Activated naive CD4-positive, alpha-beta T cell treated with anti-CD3 and anti-CD28 coated beads, Interleukin-2, amount 50 U/mL, for 72 hours (primary cell): ENCODE measurements at regions not wholly inside any gene's neighbourhood (a gene's known extent, or its start where the extent isn't known, plus 50 kb on each side); places are given as distances from the start of the nearest gene placed in this dataset.
"Not testable (repeated sequence)": the region's sequence is repeated elsewhere in the genome, so short reads cannot be mapped to it uniquely, and the experiment has no call there.

ENCODE experiments used
- ATAC-seq, 2 donors: fragments of 150-1000 bp; cut with Tn5 transposase; 2 replicates each; pipeline ENCODE4 v1.10.0; 2021; ENCODE audit warnings: mild to moderate bottlenecking in 2 of 2, moderate library complexity in 2 of 2
- DNase-seq, 2 donors: peaks; one replicate each; pipeline ENCODE4 v3.0.0; 2021 to 2022; ENCODE audit warnings: low spot score in 2 of 2
- H3K27ac Mint-ChIP-seq, 2 donors: one replicate each; pipeline ENCODE4 v1.8.0; 2022; ENCODE audit warnings: mild to moderate bottlenecking in 2 of 2, mixed read lengths in 2 of 2
- H3K36me3 Mint-ChIP-seq, 2 donors: one replicate each; pipeline ENCODE4 v1.8.0; 2022; ENCODE audit warnings: mixed read lengths in 2 of 2
- H3K9me3 Mint-ChIP-seq, 2 donors: one replicate each; pipeline ENCODE4 v1.8.0; 2022; ENCODE audit warnings: mixed read lengths in 2 of 2

DNA sequence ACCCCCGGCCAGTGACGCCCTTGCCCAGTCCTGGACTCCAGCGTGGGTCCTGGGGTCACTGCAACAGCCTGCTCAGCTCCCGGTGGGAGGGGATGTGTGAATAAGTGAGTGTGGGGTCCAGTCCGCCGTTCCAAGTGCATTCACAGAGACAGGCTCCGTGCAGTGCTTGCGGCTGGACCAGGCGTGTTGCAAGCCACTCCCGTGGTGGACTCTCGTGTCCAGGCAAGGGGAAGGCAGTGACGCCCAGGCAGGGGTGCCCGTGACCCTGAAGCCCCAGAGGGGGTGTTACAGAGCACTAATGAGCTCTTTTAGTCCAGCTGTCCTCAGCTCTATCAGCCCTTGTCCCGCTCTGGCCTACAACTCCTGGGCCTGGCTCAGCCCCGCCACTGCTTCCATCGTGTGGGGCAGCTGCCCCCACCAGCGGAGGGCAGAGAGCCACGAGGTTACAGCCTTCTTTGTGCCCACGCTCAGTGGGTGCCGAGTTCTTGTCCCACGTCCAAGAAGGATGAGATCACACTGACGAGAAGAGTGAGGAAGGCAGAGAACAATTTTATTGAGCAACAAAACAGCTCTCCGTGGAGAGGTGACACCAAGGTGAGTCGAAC is 1807.5 kb downstream of the LRRC4C start:
- DNase-seq, result no peak

DNA sequence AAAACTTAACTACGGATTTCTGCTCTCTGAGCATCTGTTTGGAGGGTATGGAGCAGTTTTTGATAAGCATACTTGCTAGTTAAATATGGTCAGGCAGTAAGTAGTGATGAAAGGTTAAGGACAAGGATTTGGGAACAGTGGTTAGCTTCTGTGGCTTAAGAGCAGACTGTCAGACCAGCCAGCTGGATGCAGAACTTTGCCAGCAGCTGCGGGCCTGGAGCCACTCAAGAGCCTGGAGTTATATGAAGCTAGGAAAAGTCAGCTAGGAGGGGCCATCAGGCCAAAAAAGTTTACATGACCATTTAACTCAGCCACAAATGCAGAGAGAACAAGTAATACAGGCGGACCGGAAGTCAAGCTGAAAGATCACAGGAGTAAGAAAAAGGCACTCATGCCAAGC is 1817.7 kb downstream of the LRRC4C start:
- ATAC-seq (no peak), DNase-seq (no peak)
- H3K9me3 Mint-ChIP-seq, result peaks cover 25 to 36% of the 10 kb centered on the region in 2 donors
- no peak overlapping the region for H3K27ac Mint-ChIP-seq
- H3K36me3 Mint-ChIP-seq, result peaks cover 0 to 6% of the 10 kb centered on the region in 2 donors

More for the DNA sequence above, 1807.5 kb downstream of the LRRC4C start:
- no peak for ATAC-seq
- Mint-ChIP-seq H3K36me3 (no peaks in the 10 kb centered on the region), H3K27ac (no peak overlapping the region), H3K9me3 (peaks cover 7 to 9% of the 10 kb centered on the region in 2 donors)

- no peak for ATAC-seq
- no peak for DNase-seq
- Mint-ChIP-seq H3K36me3 (peaks cover 4 to 7% of the 10 kb centered on the region in 2 donors), H3K27ac (no peak overlapping the region), H3K9me3 (peaks cover 5 to 9% of the 10 kb centered on the region in 2 donors)
These were observed 1829.1 kb downstream of the LRRC4C start for GRCh38 chr11:39630365-39630764.

DNA sequence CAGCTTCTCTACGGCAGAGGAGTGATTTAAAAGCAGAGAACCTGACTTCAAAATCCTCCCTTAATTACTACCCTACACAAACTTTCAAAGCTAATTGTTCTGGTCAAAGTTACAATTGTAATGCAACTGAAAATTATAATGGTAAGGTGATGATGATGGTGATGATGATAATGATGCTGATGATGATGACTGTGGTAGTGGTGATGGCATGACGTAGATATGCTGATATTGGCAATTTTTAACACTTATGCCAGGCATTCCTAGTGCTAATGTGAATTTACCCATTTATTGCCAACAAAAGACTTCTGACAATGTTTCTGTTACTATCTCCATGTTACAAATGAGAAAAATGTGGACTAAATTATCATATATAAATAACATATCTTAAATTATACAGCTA is 1831.1 kb downstream of the LRRC4C start:
- ATAC-seq, result no peak
- peaks cover 0 to 5% of the 10 kb centered on the region in 2 donors for H3K9me3 Mint-ChIP-seq
- no peak overlapping the region for H3K27ac Mint-ChIP-seq
- H3K36me3 Mint-ChIP-seq, result no peaks in the 10 kb centered on the region
- no peak for DNase-seq

DNA sequence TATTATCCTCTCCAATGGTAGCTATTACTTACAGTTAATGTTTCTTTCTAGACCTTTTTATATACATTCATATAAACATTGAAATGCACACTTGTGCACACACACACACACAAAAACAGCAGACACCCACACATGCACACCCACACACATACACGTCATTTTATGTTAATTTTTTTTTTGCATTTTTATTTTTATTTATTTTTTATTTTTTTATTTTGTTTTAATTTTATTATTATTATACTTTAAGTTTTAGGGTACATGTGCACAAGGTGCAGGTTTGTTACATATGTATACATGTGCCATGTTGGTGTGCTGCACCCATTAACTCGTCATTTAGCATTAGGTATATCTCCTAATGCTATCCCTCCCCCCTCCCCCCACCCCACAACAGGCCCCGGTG is 1839.1 kb downstream of the LRRC4C start:
- ATAC-seq, DNase-seq, H3K36me3 Mint-ChIP-seq, H3K27ac Mint-ChIP-seq: not testable (repeated sequence)
- peaks cover 17 to 23% of the 10 kb centered on the region in 2 donors for H3K9me3 Mint-ChIP-seq

- Mint-ChIP-seq H3K36me3 (peaks cover 0 to 9% of the 10 kb centered on the region in 2 donors), H3K27ac (no peak overlapping the region), H3K9me3 (peaks cover 21 to 25% of the 10 kb centered on the region in 2 donors)
- no peak for ATAC-seq
- DNase-seq, result no peak
These were observed 1841.5 kb downstream of the LRRC4C start for GRCh38 chr11:39617971-39618370.

DNA sequence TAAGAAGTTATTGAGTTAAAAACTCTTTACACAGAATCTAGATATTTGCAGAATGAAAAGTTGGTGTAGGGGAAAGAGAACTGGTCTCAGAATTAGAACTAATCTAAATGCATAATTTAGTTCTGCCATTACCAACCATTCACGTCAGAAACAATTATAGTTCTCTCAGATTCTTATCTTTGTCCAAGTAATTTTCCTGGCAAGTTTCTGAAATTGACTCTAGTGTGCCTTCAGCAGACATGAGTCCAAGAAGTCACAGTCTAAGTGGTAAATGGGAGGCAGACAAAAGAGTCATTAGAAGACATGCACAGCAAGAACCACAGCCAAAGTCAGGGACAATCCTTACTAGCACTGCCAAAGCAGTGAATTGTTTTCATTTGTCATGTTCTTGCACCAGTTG is 1870.1 kb downstream of the LRRC4C start:
- no peaks in the 10 kb centered on the region for H3K36me3 Mint-ChIP-seq
- no peaks in the 10 kb centered on the region for H3K9me3 Mint-ChIP-seq

GRCh38 chr11:39586036-39586435 is 1873.4 kb downstream of the LRRC4C start:
- no peak for ATAC-seq
- peaks cover 10 to 11% of the 10 kb centered on the region in 2 donors for H3K9me3 Mint-ChIP-seq
- no peaks in the 10 kb centered on the region for H3K36me3 Mint-ChIP-seq
- no peak overlapping the region for H3K27ac Mint-ChIP-seq
- DNase-seq, result no peak

More for the DNA sequence above, 1870.1 kb downstream of the LRRC4C start:
- no peak for ATAC-seq
- H3K27ac Mint-ChIP-seq, result no peak overlapping the region
- no peak for DNase-seq

GRCh38 chr11:39571081-39571480 is 1888.4 kb downstream of the LRRC4C start:
- Mint-ChIP-seq H3K27ac (no peak overlapping the region), H3K36me3 (peaks cover 5% of the 10 kb centered on the region in 2 donors), H3K9me3 (peaks cover 11 to 15% of the 10 kb centered on the region in 2 donors)
- ATAC-seq (no peak), DNase-seq (no peak)

DNA sequence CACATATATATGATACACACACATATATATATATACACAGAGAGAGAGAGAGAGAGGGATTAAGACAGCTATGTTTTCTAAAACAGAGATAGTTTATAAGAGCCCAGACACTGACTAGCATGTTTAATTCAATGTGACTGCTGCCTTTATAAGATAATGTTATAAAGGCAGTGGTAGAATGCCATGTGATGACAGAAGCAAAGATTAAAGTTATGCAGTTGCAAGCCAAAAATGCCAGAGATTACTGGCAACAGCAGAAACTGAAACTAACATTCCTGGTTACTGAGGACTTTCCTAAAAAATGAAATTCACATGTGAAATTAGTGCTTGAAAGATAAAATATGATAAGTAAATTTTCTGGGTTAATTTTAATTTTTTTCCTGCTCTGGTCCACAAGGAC is 1888.9 kb downstream of the LRRC4C start:
- Mint-ChIP-seq H3K27ac (no peak overlapping the region), H3K9me3 (peaks cover 11 to 15% of the 10 kb centered on the region in 2 donors), H3K36me3 (peaks cover 5% of the 10 kb centered on the region in 2 donors)
- ATAC-seq, result no peak
- no peak for DNase-seq

DNA sequence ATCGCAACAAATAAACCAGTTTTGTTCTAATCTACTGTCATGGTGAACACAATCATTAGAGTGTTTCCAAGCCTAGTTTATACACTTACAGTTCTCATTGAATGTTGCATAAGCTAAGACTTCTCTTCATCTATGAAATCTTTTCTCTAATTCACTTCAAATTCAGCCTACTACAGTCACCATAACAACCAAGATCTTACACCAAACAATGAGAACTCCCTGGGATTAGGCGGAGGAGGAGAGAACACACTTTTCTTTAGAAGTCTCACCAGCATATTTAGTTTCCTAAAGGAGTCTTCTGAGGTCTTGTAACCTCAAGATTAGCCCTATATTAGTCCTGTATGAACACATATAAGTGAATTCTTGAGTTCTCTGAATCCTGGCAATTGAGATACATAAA is 1889.7 kb downstream of the LRRC4C start:
- no peak overlapping the region for H3K27ac Mint-ChIP-seq
- peaks cover 5% of the 10 kb centered on the region in 2 donors for H3K36me3 Mint-ChIP-seq
- peaks cover 19 to 21% of the 10 kb centered on the region in 2 donors for H3K9me3 Mint-ChIP-seq
- DNase-seq, result no peak
- ATAC-seq, result no peak

GRCh38 chr11:39542460-39542859 is 1917.0 kb downstream of the LRRC4C start:
- H3K27ac Mint-ChIP-seq, result no peak overlapping the region
- DNase-seq (no peak), ATAC-seq (no peak)
- H3K36me3 Mint-ChIP-seq, result no peaks in the 10 kb centered on the region
- peaks cover 30 to 34% of the 10 kb centered on the region in 2 donors for H3K9me3 Mint-ChIP-seq

DNA sequence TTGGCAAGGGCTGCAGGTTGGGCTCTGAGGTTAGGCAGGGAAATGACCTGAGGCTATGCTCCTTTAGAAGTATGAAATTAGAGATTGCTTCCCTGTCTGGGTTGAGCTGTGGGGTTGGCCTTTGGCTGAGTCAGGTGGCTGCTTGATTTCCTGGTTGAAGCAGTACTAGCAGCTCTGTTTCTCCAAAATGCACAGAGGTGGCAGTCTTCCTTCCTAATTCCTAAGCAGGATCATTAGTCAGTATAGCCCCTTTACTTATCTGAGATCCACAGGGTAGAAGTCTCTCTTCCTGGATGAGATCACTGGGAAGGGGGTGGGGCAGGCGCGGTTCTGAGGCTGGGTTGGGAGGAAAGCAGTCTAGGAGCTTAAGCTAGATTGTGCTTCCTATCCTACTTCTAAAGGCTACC is 1917.5 kb downstream of the LRRC4C start:
- ATAC-seq (no peak), DNase-seq (no peak)
- Mint-ChIP-seq H3K9me3 (peaks cover 27 to 34% of the 10 kb centered on the region in 2 donors), H3K27ac (no peak overlapping the region), H3K36me3 (no peaks in the 10 kb centered on the region)

DNA sequence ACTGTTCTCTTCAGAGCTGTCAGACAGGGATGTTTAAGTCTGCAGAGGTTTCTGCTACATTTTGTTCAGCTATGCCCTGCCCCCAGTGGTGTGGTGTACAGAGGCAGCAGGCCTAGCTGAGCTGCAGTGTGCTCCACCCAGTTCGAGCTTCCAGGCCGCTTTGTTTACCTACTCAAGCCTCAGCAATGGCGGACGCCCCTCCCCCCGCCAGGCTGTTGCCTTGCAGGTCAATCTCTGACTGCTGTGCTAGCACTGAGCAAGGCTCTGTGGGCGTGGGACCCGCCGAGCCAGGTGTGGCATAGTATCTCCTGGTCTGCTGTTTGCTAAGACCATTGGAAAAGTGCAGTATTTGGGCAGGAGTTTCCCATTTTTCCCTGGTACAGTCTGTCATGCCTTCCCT is 1923.1 kb downstream of the LRRC4C start:
- not testable (repeated sequence) for H3K27ac Mint-ChIP-seq, ATAC-seq, H3K36me3 Mint-ChIP-seq, DNase-seq
- H3K9me3 Mint-ChIP-seq, result peaks cover 29 to 31% of the 10 kb centered on the region in 2 donors
